Neural progenitor cell (in vitro differentiated cells): ENCODE measurements at regions not wholly inside any gene's neighbourhood (a gene's known extent, or its start where the extent isn't known, plus 50 kb on each side); places are given as distances from the start of the nearest gene placed in this dataset.

Source experiments
- DNase-seq: peaks from one replicate; pipeline ENCODE4 v3.0.0-alpha.2; 2016; ENCODE audit warnings: low spot score
- H2AFZ ChIP-seq: fragments of 200-600 bp; sonication (generic); replicated peaks from 2 replicates; pipeline ENCODE4 v1.6.1; 2016; ENCODE audit warnings: antibody characterized with exemption
- H3F3A ChIP-seq: fragments of 200-600 bp; sonication (generic); 2 replicates; pipeline ENCODE4 v1.6.1; 2016; ENCODE audit warnings: antibody characterized with exemption, low read depth
- H3K27ac ChIP-seq: fragments of 200-600 bp; sonication (generic); 2 replicates; pipeline ENCODE4 v1.5.1; 2016; ENCODE audit warnings: mild to moderate bottlenecking
- H3K27me3 ChIP-seq: fragments of 200-600 bp; sonication (generic); 2 replicates; pipeline ENCODE4 v1.6.1; 2016; ENCODE audit warnings: mild to moderate bottlenecking, moderate library complexity
- H3K36me3 ChIP-seq: fragments of 200-600 bp; sonication (generic); 2 replicates; pipeline ENCODE4 v1.5.1; 2016
- H3K4me1 ChIP-seq: fragments of 200-600 bp; sonication (generic); 2 replicates; pipeline ENCODE4 v1.6.1; 2016; ENCODE audit warnings: mixed run types
- H3K4me2 ChIP-seq: fragments of 200-600 bp; sonication (generic); 2 replicates; pipeline ENCODE4 v1.6.1; 2016
- H3K4me3 ChIP-seq: fragments of 200-600 bp; sonication (generic); 2 replicates; pipeline ENCODE4 v1.5.1; 2016
- H3K79me2 ChIP-seq: fragments of 200-600 bp; sonication (generic); 2 replicates; pipeline ENCODE4 v1.6.1; 2016; ENCODE audit warnings: low read depth
- H3K9ac ChIP-seq: fragments of 200-600 bp; sonication (generic); 2 replicates; pipeline ENCODE4 v1.6.1; 2016
- H3K9me3 ChIP-seq: fragments of 200-600 bp; sonication (generic); 2 replicates; pipeline ENCODE4 v1.5.1; 2016; ENCODE audit warnings: low read depth
- H4K20me1 ChIP-seq: fragments of 200-600 bp; sonication (generic); 2 replicates; pipeline ENCODE4 v1.6.1; 2016; ENCODE audit warnings: low read depth
- H3K27ac Mint-ChIP-seq: 3 replicates; pipeline ENCODE4 v1.8.0; 2021; ENCODE audit warnings: mixed read lengths
- H3K27me3 Mint-ChIP-seq: 2 replicates; pipeline ENCODE4 v1.8.0; 2022; ENCODE audit warnings: low read depth, mild to moderate bottlenecking, inconsistent platforms, moderate library complexity, mixed read lengths; ENCODE audit not compliant: insufficient read depth
- H3K36me3 Mint-ChIP-seq: 3 replicates; pipeline ENCODE4 v1.8.0; 2021; ENCODE audit warnings: mixed read lengths
- H3K4me1 Mint-ChIP-seq: 3 replicates; pipeline ENCODE4 v1.8.0; 2021; ENCODE audit warnings: mixed read lengths
- H3K4me3 Mint-ChIP-seq: 3 replicates; pipeline ENCODE4 v1.8.0; 2021; ENCODE audit warnings: mild to moderate bottlenecking, moderate library complexity, mixed read lengths
- H3K9me3 Mint-ChIP-seq: 3 replicates; pipeline ENCODE4 v1.8.0; 2020; ENCODE audit warnings: mixed read lengths
- EZH2 ChIP-seq: fragments of 200-600 bp; sonication (generic); IDR thresholded peaks from 2 replicates; pipeline ENCODE4 v1.6.1; 2017; ENCODE audit warnings: antibody characterized with exemption, mild to moderate bottlenecking, moderate library complexity
- EZH2phosphoT487 ChIP-seq: fragments of 200-600 bp; sonication (generic); IDR thresholded peaks from 2 replicates; pipeline ENCODE4 v1.6.1; 2017; ENCODE audit warnings: antibody characterized with exemption
- TF ChIP-seq, protein P1 (sequence below): fragments of 200-600 bp; sonication (generic); IDR thresholded peaks from 2 replicates; pipeline ENCODE4 v1.5.1; 2017; ENCODE audit warnings: antibody characterized with exemption, mild to moderate bottlenecking

DNA sequence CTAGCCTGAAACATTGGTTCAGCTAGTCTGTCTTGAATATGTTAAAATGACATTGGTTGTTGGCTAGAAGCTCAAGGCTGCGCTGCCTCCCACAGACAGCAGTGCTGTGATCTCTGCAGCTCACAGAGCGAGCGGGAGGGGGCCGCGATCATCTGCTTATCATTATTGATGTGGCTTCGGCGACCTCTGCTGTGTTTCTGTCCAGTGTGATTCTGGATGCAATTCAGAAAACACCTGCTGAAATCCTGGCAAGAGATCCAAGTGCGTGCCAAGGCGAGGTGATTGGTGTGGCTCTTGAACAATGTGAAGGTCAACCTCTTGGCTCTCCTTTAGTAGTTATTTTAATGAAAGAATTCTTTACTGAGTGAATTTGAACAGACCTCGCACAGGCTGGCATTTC lies 142.3 kb upstream of the SASH1 start:
- no peaks in the 10 kb centered on the region for H4K20me1 ChIP-seq

DNA sequence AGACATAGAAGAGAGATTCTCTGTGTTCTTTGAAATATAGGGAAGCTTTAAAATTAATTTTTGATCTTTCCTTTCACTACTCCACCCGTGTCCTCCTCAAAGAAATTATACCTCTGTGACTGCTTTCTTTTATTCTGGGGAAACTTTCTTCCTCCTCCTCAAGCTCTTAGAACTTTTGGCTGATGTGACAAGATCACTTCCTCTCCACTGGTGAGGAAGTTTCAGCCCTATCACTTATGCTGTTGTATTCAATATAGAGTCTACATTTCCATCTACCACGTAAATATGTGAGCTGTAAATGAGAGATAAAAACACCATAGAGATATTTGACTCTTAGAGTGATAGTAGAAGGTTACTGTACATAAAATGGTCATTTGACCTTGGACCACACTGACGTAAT lies 141.9 kb upstream of the SASH1 start:
- Mint-ChIP-seq H3K4me1 (peaks cover 14% of the 10 kb centered on the region), H3K4me3 (no peak overlapping the region), H3K9me3 (no peaks in the 10 kb centered on the region), H3K27ac (no peak overlapping the region), H3K27me3 (no peaks in the 10 kb centered on the region), H3K36me3 (no peaks in the 10 kb centered on the region)
- H3K36me3 ChIP-seq, result no peaks in the 10 kb centered on the region
- no peaks in the 10 kb centered on the region for H3K79me2 ChIP-seq
- H2AFZ ChIP-seq, result no peak overlapping the region
- H3K4me1 ChIP-seq, result no peaks in the 10 kb centered on the region
- no peak overlapping the region for H3K9ac ChIP-seq
- no peak for DNase-seq
- TF ChIP-seq, protein P1, sequence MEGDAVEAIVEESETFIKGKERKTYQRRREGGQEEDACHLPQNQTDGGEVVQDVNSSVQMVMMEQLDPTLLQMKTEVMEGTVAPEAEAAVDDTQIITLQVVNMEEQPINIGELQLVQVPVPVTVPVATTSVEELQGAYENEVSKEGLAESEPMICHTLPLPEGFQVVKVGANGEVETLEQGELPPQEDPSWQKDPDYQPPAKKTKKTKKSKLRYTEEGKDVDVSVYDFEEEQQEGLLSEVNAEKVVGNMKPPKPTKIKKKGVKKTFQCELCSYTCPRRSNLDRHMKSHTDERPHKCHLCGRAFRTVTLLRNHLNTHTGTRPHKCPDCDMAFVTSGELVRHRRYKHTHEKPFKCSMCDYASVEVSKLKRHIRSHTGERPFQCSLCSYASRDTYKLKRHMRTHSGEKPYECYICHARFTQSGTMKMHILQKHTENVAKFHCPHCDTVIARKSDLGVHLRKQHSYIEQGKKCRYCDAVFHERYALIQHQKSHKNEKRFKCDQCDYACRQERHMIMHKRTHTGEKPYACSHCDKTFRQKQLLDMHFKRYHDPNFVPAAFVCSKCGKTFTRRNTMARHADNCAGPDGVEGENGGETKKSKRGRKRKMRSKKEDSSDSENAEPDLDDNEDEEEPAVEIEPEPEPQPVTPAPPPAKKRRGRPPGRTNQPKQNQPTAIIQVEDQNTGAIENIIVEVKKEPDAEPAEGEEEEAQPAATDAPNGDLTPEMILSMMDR, result no peak
- TF ChIP-seq EZH2 (no peak), EZH2phosphoT487 (no peak)
- no peak overlapping the region for H3K27ac ChIP-seq
- no peaks in the 10 kb centered on the region for H3F3A ChIP-seq
- H3K4me2 ChIP-seq, result no peak overlapping the region
- no peaks in the 10 kb centered on the region for H3K9me3 ChIP-seq
- H4K20me1 ChIP-seq, result no peaks in the 10 kb centered on the region
- no peaks in the 10 kb centered on the region for H3K27me3 ChIP-seq
- H3K4me3 ChIP-seq, result no peak overlapping the region

More for the DNA sequence above, 142.3 kb upstream of the SASH1 start:
- Histone ChIP-seq H2AFZ (no peak overlapping the region), H3K27ac (no peak overlapping the region), H3F3A (no peaks in the 10 kb centered on the region), H3K9me3 (no peaks in the 10 kb centered on the region), H3K4me1 (no peaks in the 10 kb centered on the region), H3K4me3 (no peak overlapping the region), H3K4me2 (no peak overlapping the region), H3K9ac (no peak overlapping the region), H3K27me3 (no peaks in the 10 kb centered on the region), H3K79me2 (no peaks in the 10 kb centered on the region), H3K36me3 (no peaks in the 10 kb centered on the region)
- Mint-ChIP-seq H3K4me1 (peaks cover 14% of the 10 kb centered on the region), H3K36me3 (no peaks in the 10 kb centered on the region), H3K4me3 (no peak overlapping the region), H3K27me3 (no peaks in the 10 kb centered on the region), H3K9me3 (no peaks in the 10 kb centered on the region), H3K27ac (no peak overlapping the region)
- TF ChIP-seq EZH2, result no peak
- TF ChIP-seq, protein P1, result no peak
- no peak for TF ChIP-seq EZH2phosphoT487
- DNase-seq, result no peak

DNA sequence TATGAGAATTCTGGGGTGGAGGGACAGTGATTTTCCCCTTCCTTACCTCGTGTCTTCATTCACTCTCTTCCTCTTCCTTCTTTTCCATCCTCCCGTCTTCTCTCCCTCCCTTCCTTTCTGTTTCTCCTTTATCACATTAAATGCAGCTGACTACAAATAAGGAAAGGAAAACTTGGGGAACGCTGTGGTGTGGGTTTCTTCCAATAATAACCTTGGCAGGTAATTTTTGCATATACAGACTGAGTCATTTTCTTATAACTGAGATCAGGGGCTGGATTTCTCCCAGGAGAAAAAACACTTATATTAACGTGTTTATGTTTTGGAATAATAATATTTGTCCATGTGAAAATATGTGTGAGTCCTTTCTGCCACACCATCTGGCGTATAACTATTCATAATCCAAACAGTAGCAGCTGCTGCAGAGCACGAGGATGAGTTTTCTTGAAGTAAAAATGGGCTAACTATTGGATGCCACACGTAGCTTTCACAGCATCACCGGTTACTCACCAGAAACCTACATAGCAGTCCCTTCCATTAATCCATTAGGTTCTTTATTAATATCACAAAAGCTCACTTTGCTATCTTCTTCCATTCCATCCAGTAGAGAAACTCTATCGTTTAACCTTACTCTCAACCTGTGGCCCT lies 139.2 kb upstream of the SASH1 start:
- Mint-ChIP-seq H3K27me3 (no peaks in the 10 kb centered on the region), H3K36me3 (no peaks in the 10 kb centered on the region), H3K27ac (no peak overlapping the region), H3K9me3 (no peaks in the 10 kb centered on the region), H3K4me3 (no peak overlapping the region), H3K4me1 (peaks cover 14% of the 10 kb centered on the region)
- H3K27me3 ChIP-seq, result no peaks in the 10 kb centered on the region
- no peaks in the 10 kb centered on the region for H3K9me3 ChIP-seq
- H3K4me2 ChIP-seq, result no peak overlapping the region
- DNase-seq, result no peak
- no peaks in the 10 kb centered on the region for H3K4me1 ChIP-seq
- H3F3A ChIP-seq, result no peaks in the 10 kb centered on the region
- no peaks in the 10 kb centered on the region for H4K20me1 ChIP-seq
- H3K27ac ChIP-seq, result no peak overlapping the region
- no peak for TF ChIP-seq EZH2
- TF ChIP-seq, protein P1, result no peak
- no peak for TF ChIP-seq EZH2phosphoT487
- H3K9ac ChIP-seq, result no peak overlapping the region
- H2AFZ ChIP-seq, result no peak overlapping the region
- no peak overlapping the region for H3K4me3 ChIP-seq
- no peaks in the 10 kb centered on the region for H3K79me2 ChIP-seq
- H3K36me3 ChIP-seq, result no peaks in the 10 kb centered on the region
